HG03439 (cell line): ENCODE measurements at regions not wholly inside any gene's neighbourhood (a gene's known extent, or its start where the extent isn't known, plus 50 kb on each side); places are given as distances from the start of the nearest gene placed in this dataset.

ENCODE experiments used
- ATAC-seq: cut with Tn5 transposase; IDR thresholded peaks from one replicate; pipeline ENCODE4 v1.9.1; 2021; ENCODE audit warnings: mild to moderate bottlenecking, moderate library complexity; ENCODE audit not compliant: unreplicated experiment

- no peak for ATAC-seq
These were observed 425.3 kb downstream of the ZNF521 start for GRCh38 chr18:24926649-24927048.

- no peak for ATAC-seq
These were observed 423.6 kb downstream of the ZNF521 start for GRCh38 chr18:24928301-24928878.

GRCh38 chr18:24930478-24930877, 421.5 kb downstream of the ZNF521 start:
- ATAC-seq: no peak

GRCh38 chr18:24930971-24931370, 421.0 kb downstream of the ZNF521 start:
- ATAC-seq: no peak

DNA sequence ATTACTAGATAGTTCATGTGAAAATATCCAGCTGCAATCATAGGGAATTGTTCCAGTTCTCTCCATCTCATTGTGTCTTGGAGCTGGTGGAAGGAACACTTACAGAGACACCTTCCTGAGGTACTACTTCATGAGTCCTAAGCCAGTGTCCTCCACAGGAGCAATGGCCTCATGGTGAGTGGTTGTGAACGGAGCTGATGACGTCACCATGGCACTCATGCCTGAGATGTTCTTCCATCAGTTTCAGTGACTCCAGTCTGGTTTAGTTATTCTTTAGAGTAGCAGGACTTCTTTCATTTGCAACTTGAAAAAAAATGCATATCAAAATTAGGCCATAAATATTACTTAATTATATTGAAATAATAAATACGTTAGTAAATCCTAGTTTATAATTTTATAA, 418.6 kb downstream of the ZNF521 start:
- ATAC-seq: no peak

GRCh38 chr18:24934258-24934932, 417.6 kb downstream of the ZNF521 start:
- ATAC-seq: no peak

GRCh38 chr18:24935008-24935407, 417.0 kb downstream of the ZNF521 start:
- ATAC-seq: no peak

- no peak for ATAC-seq
These were observed 416.1 kb downstream of the ZNF521 start for GRCh38 chr18:24935896-24936295.

- no peak for ATAC-seq
These were observed 415.3 kb downstream of the ZNF521 start for GRCh38 chr18:24936691-24937090.

GRCh38 chr18:24937639-24938275, 414.2 kb downstream of the ZNF521 start:
- ATAC-seq: no peak

DNA sequence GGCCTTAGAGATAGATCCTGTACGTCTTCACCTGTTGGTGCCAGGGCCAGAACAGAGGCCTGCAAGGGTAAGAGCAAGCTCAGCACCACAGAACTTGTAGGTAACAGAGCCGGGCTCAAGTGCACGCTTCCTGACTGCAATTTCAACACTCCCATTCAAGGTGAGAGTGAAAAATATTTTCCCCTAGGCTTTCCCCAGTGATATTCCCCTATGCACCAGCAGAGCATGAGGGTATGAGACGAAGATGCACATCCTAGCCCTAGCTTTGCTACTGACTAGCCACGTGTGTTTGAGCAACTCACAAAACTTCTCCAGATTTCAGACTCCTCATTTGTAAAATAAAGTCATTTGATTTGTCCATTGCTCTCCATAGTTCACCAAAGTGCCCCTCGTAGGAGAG, 411.6 kb downstream of the ZNF521 start:
- no peak for ATAC-seq

GRCh38 chr18:24941174-24941951, 410.6 kb downstream of the ZNF521 start:
- ATAC-seq: no peak

- no peak for ATAC-seq
These were observed 409.8 kb downstream of the ZNF521 start for GRCh38 chr18:24942144-24942543.

- ATAC-seq: no peak
These were observed 404.3 kb downstream of the ZNF521 start for GRCh38 chr18:24947521-24948305.

DNA sequence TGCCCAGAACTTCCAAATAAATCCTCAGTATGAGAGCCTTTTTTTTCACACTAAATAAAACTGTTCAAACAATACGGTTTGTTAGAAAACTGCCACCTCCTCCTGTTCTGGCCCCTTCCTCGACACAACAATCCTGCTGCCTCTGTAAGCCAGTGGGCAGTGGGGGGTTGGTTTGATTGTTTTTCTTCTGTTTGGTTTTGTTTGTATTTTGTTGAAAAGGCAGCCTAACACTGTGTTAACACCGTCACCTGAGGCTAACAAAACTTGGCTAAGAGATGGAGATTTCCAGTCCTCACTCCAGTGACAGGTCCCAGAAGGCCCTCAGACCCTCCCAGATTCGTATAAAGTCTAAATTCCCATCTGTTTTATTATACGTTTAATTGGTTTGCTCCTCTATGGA, 402.1 kb downstream of the ZNF521 start:
- ATAC-seq: no peak

DNA sequence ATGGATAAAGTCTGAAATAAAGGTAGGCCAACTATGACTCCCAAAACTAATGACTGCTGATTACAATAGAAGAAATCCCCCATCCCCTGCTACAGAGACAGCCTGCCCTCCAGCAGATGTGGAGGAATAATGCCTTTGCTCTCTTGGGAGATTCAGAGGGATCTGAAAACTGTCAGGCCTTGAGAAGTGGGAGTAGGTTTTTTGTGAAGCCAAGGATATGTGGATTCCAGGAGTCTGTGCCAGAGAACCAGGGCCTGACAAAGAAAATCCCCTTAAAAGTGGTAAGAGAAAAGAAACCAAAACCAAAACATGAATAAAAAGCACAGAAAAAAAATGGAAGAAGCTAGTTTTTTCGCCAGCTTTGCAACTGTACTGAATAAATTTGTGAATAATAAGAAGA, 397.6 kb downstream of the ZNF521 start:
- ATAC-seq: no peak

- ATAC-seq: no peak
These were observed 394.0 kb downstream of the ZNF521 start for GRCh38 chr18:24958001-24958400.

- ATAC-seq: no peak
These were observed 392.9 kb downstream of the ZNF521 start for GRCh38 chr18:24959051-24959476.

DNA sequence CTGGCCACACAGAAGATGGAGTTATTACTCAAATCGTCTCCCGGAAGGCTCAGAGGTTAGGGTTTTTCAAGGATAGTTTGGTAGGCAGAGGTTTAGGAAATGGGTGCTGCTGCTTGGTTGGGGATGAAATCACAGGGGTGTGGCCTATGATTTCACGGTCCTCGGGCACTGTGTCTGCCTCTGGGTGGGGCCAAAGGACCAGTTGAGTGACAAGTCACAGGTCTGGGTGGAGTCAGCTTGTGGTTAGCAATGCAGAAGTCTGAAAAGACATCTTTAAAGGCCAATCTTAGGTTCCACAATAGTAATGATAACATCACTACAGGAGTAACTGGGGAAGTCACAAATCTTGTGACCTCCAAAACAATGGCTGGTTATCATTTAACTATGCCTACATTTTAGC, 387.8 kb downstream of the ZNF521 start:
- ATAC-seq: no peak

DNA sequence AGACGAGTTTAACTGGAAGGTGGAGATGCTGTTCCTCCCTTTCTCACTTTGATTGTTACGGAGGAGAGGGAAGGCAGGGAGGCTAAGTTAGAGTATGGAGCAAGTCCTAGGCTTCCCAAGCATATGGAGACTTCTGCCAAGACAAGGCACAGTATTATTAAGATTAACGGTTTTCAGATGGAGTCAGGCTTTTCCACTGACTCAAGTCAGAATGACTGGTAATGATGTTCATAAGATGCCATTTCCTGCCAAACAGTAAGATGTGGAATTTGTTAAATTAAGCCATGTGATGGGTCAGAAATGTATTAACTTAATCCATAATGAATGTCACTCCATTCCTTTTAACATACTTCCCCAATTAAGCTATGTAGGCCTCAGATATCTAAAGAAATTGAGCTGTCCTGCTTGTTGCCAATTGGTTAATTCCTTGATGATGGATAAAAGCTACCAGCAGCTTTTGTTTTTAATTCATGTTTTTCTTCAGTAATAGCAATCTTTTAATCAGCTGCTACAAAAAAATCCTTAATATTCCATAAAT, 383.7 kb downstream of the ZNF521 start:
- ATAC-seq: no peak

DNA sequence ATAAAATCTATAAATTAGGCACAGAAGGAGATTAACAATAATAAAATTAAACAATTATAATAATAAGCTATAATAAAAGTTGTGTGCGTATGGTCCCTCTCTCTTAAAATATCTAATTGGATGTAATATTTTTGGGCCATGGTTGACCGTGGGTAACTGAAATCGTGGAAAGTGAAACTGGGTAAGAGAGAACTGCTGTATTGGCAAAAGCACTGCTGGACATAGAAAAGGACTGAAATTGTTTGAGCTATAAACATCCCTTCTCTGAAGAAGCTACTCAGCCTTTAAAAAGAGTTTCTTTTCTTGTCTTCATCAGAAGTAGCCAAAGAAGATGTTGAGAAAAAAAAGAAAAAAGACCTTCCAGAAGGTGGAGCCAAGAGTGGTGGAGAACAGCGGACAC, 379.4 kb downstream of the ZNF521 start:
- ATAC-seq: no peak
